ENCODE measurements at regions not wholly inside any gene's neighbourhood (a gene's known extent, or its start where the extent isn't known, plus 50 kb on each side); places are given as distances from the start of the nearest gene placed in this dataset.

- TF ChIP-seq ATF6 (CRISPR knock-in tag; IDR thresholded peaks at IDR 0.05), result no peak
- no peak for TF ChIP-seq NR1H2 (CRISPR knock-in tag; IDR thresholded peaks at IDR 0.05)
- no peak for TF ChIP-seq HMGXB4 (CRISPR knock-in tag; IDR thresholded peaks at IDR 0.05)
- TF ChIP-seq ATF2 (CRISPR knock-in tag; IDR thresholded peaks at IDR 0.05; ENCODE audit: borderline replicate concordance, low read depth), result no peak
- no peak for TF ChIP-seq JUN (CRISPR knock-in tag; IDR thresholded peaks at IDR 0.05)
- no peak for TF ChIP-seq NR2C2 (CRISPR knock-in tag; IDR thresholded peaks at IDR 0.05)
- no peak for TF ChIP-seq PRDM15 (CRISPR knock-in tag; IDR thresholded peaks at IDR 0.05)
- no peak for TF ChIP-seq TP53 (CRISPR knock-in tag; IDR thresholded peaks at IDR 0.05)
- TF ChIP-seq NFE2L1 (CRISPR knock-in tag; IDR thresholded peaks at IDR 0.05), result no peak
- no peak for TF ChIP-seq PRRX2 (CRISPR knock-in tag; IDR thresholded peaks at IDR 0.05)
- TF ChIP-seq, protein P1, sequence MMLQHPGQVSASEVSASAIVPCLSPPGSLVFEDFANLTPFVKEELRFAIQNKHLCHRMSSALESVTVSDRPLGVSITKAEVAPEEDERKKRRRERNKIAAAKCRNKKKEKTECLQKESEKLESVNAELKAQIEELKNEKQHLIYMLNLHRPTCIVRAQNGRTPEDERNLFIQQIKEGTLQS (CRISPR knock-in tag; conservative IDR thresholded peaks at IDR 0.05), result no peak
- no peak for TF ChIP-seq ZNF232 (CRISPR knock-in tag; IDR thresholded peaks at IDR 0.05)
- no peak for TF ChIP-seq ZNF219 (CRISPR knock-in tag; IDR thresholded peaks at IDR 0.05; ENCODE audit: borderline replicate concordance)
- TF ChIP-seq ZNF416 (CRISPR knock-in tag; IDR thresholded peaks at IDR 0.05), result no peak
- TF ChIP-seq AR (CRISPR knock-in tag; IDR thresholded peaks at IDR 0.05), result no peak
- TF ChIP-seq ZNF263 (CRISPR knock-in tag; IDR thresholded peaks at IDR 0.05; ENCODE audit: low read depth), result no peak
- no peak for TF ChIP-seq FOXP1 (CRISPR knock-in tag; IDR thresholded peaks at IDR 0.05; ENCODE audit: borderline replicate concordance)
- TF ChIP-seq CBFB (CRISPR knock-in tag; IDR thresholded peaks at IDR 0.05; ENCODE audit: low read depth), result no peak
- no peak for TF ChIP-seq ZNF423 (CRISPR knock-in tag; IDR thresholded peaks at IDR 0.05)
- Mint-ChIP-seq H3K4me3 (no peak overlapping the region), H3K9me3 (peaks cover 15% of the 10 kb centered on the region), H3K4me1 (peaks cover 23% of the 10 kb centered on the region), H3K27ac (no peak overlapping the region), H3K27me3 (ENCODE audit: low read depth) (no peaks in the 10 kb centered on the region), H3K36me3 (no peaks in the 10 kb centered on the region)
- POLR2A ChIA-PET, result no interaction called here
- ATAC-seq (no peak), DNase-seq (ENCODE audit: low spot score) (no peak)
- CTCF ChIA-PET, result interaction anchor here (1.6 kb wide), 1 partner anchor 149 kb away, joined by 5 read pairs; no protein-coding TSS in a partner anchor
Measured at GRCh38 chr15:61685534-61685933, 374.7 kb downstream of the VPS13C start.

All from WTC11 (cell line).